ENCODE measurements at regions not wholly inside any gene's neighbourhood (a gene's known extent, or its start where the extent isn't known, plus 50 kb on each side); places are given as distances from the start of the nearest gene placed in this dataset.

DNA sequence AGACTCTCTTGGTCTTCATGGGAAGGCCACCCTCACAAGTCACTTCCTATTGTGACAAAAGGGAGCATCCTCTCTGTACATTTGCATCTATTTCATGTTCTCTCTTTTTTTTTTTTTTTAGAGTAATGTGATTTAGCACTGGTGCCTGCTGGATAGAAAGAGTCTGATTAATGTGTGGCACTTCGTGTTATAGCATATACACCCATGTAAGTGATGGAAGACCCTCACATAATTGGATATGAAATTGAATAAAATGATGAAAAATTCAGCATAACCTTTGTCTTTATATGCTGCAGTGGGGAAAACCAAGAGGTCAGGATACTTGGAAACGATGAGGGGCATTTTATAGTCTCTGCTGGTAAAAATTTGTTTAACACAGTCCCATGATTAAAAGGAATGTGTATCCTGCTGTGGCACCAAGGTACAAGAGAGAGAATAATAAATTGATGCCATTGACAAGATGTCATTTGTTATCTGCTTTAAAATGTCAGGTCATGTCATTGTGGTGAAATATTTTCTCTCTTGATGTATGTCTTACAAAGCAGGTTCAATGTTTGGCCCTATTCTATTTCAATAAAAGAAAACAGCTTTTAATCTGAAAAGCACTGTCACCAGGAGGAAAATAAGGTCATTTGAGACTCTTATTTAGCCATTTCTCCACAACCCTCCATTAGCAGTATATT is 1115.4 kb downstream of the STPG2 start:
- TF ChIP-seq CREB1 (IDR thresholded peaks at IDR 0.05; ENCODE audit: low read depth) (no peak), TEAD4 (IDR thresholded peaks at IDR 0.05) (0 out of 2 replicates have a peak, but pooled peaks have one; percentile 14), FOXM1 (IDR thresholded peaks at IDR 0.05; ENCODE audit: borderline replicate concordance, low read depth) (no peak), TAF1 (IDR thresholded peaks at IDR 0.05; ENCODE audit: low read depth) (no peak)

DNA sequence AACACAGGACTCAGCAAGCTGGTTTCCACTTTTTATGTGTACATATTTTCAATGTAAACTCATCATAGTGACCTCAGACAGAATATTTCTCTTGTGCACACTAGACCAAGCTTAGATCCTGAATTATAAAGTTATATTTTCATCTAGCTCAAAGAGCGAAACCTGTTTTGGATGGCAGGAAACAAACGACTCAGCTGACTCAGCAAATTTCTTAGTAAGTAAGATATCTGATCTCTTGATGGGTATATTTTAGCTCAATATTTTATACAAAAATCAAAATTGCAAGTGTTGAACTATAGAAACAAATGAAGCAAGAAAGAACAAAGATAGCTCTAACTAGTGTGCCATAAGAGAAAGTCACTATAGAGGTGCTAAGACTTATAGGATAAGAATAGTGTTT is 1114.5 kb downstream of the STPG2 start:
- TF ChIP-seq REST (IDR thresholded peaks at IDR 0.05; ENCODE audit: low read depth): no peak
- TF ChIP-seq CEBPB (IDR thresholded peaks at IDR 0.05): no peak
- TF ChIP-seq FOXM1 (IDR thresholded peaks at IDR 0.05; ENCODE audit: borderline replicate concordance, low read depth): no peak
- no peak for TF ChIP-seq RAD21 (IDR thresholded peaks at IDR 0.05; ENCODE audit: low read depth)
- TF ChIP-seq EP300 (IDR thresholded peaks at IDR 0.05; ENCODE audit: borderline replicate concordance): no peak
- no peak for TF ChIP-seq USF1 (IDR thresholded peaks at IDR 0.05)
- no peak for TF ChIP-seq TCF12 (IDR thresholded peaks at IDR 0.05; ENCODE audit: low read depth)
- TF ChIP-seq EGR1 (IDR thresholded peaks at IDR 0.05): no peak
- no peak for TF ChIP-seq NFIC (IDR thresholded peaks at IDR 0.05)
- no peak for TF ChIP-seq TEAD4 (IDR thresholded peaks at IDR 0.05)
- no peak for TF ChIP-seq ZBTB7A (IDR thresholded peaks at IDR 0.05; ENCODE audit: low read depth)
- TF ChIP-seq MAX (IDR thresholded peaks at IDR 0.05): no peak
- no peak for TF ChIP-seq TAF1 (IDR thresholded peaks at IDR 0.05; ENCODE audit: low read depth)
- TF ChIP-seq CREB1 (IDR thresholded peaks at IDR 0.05; ENCODE audit: low read depth): no peak
- no peak for TF ChIP-seq YY1 (IDR thresholded peaks at IDR 0.05; ENCODE audit: low read depth)

- TF ChIP-seq YY1 (IDR thresholded peaks at IDR 0.05; ENCODE audit: low read depth) (peak; percentile 60; the same call in 1 of the 2 replicates), EGR1 (IDR thresholded peaks at IDR 0.05) (peak; percentile 9; the same call in 1 of the 2 replicates), TCF12 (IDR thresholded peaks at IDR 0.05; ENCODE audit: low read depth) (0 out of 2 replicates have a peak, but pooled peaks have one; percentile 52), EP300 (IDR thresholded peaks at IDR 0.05; ENCODE audit: borderline replicate concordance) (peak; percentile 56; the same call in 1 of the 2 replicates), TAF1 (IDR thresholded peaks at IDR 0.05; ENCODE audit: low read depth) (0 out of 2 replicates have a peak, but pooled peaks have one; percentile 26), TEAD4 (IDR thresholded peaks at IDR 0.05) (peak; percentile 18; the same call in 1 of the 2 replicates), USF1 (IDR thresholded peaks at IDR 0.05) (0 out of 2 replicates have a peak, but pooled peaks have one; percentile 20), NFIC (IDR thresholded peaks at IDR 0.05) (peak; percentile 25; the same call in 1 of the 2 replicates)
These were observed 1105.7 kb downstream of the STPG2 start for GRCh38 chr4:97037411-97038145.

GRCh38 chr4:97038146-97038516 is 1105.1 kb downstream of the STPG2 start:
- no peak for TF ChIP-seq RAD21 (IDR thresholded peaks at IDR 0.05; ENCODE audit: low read depth)
- no peak for TF ChIP-seq CREB1 (IDR thresholded peaks at IDR 0.05; ENCODE audit: low read depth)
- TF ChIP-seq EGR1 (IDR thresholded peaks at IDR 0.05): no peak
- TF ChIP-seq USF1 (IDR thresholded peaks at IDR 0.05): no peak
- no peak for TF ChIP-seq MAX (IDR thresholded peaks at IDR 0.05)
- TF ChIP-seq TAF1 (IDR thresholded peaks at IDR 0.05; ENCODE audit: low read depth): no peak
- TF ChIP-seq FOXM1 (IDR thresholded peaks at IDR 0.05; ENCODE audit: borderline replicate concordance, low read depth): no peak
- TF ChIP-seq TCF12 (IDR thresholded peaks at IDR 0.05; ENCODE audit: low read depth): no peak
- no peak for TF ChIP-seq CEBPB (IDR thresholded peaks at IDR 0.05)
- no peak for TF ChIP-seq ZBTB7A (IDR thresholded peaks at IDR 0.05; ENCODE audit: low read depth)
- TF ChIP-seq NFIC (IDR thresholded peaks at IDR 0.05): no peak
- no peak for TF ChIP-seq EP300 (IDR thresholded peaks at IDR 0.05; ENCODE audit: borderline replicate concordance)
- no peak for TF ChIP-seq TEAD4 (IDR thresholded peaks at IDR 0.05)

DNA sequence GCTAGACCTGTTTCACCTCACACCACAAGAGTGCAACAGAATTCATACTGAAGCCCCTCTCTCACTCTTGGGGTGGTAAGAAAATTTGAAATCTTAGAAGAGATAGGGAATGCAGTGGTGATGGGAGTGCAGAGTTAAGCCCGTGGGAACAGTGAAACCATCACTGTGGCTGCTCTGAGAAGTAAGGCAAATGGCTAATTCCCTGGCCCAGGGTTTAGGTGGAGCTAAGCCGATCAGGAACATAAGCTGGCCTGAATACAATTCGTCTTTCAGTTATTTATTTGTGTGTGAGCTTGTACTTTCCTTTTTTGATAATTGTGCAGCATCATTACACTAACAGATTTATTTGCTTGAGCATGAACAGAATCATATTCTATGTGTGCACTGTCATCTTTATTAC is 1070.6 kb downstream of the STPG2 start:
- TF ChIP-seq NFIC (IDR thresholded peaks at IDR 0.05) (no peak), CEBPB (IDR thresholded peaks at IDR 0.05) (no peak), USF1 (IDR thresholded peaks at IDR 0.05) (no peak)

DNA sequence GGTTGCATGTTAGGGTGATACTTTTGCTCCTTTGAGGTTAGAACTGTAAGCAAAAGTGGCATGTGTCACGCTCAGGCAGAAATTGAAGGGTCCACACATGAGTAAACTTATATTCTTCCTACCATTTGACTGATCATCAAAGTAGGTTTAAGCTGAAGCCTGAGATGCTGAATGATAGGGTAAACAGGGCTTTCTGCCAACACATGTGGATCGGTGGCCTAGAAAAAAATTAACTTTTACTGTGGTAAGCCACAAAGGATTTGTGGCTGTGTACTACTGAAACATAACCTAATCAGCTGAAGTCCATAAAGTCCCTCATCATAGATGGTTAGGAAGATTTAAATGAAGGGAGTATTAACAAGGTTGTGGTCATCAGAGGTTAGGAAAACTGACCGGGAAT is 1070.1 kb downstream of the STPG2 start:
- no peak for TF ChIP-seq MAX (IDR thresholded peaks at IDR 0.05)
- TF ChIP-seq TCF12 (IDR thresholded peaks at IDR 0.05; ENCODE audit: low read depth): no peak
- TF ChIP-seq YY1 (IDR thresholded peaks at IDR 0.05; ENCODE audit: low read depth): no peak
- no peak for TF ChIP-seq TEAD4 (IDR thresholded peaks at IDR 0.05)
- TF ChIP-seq TAF1 (IDR thresholded peaks at IDR 0.05; ENCODE audit: low read depth): no peak
- TF ChIP-seq FOXM1 (IDR thresholded peaks at IDR 0.05; ENCODE audit: borderline replicate concordance, low read depth): no peak
- TF ChIP-seq EP300 (IDR thresholded peaks at IDR 0.05; ENCODE audit: borderline replicate concordance): no peak
- no peak for TF ChIP-seq RAD21 (IDR thresholded peaks at IDR 0.05; ENCODE audit: low read depth)
- no peak for TF ChIP-seq USF1 (IDR thresholded peaks at IDR 0.05)
- no peak for TF ChIP-seq REST (IDR thresholded peaks at IDR 0.05; ENCODE audit: low read depth)
- TF ChIP-seq ZBTB7A (IDR thresholded peaks at IDR 0.05; ENCODE audit: low read depth): no peak
- TF ChIP-seq CEBPB (IDR thresholded peaks at IDR 0.05): no peak
- TF ChIP-seq EGR1 (IDR thresholded peaks at IDR 0.05): no peak
- TF ChIP-seq NFIC (IDR thresholded peaks at IDR 0.05): no peak
- TF ChIP-seq CREB1 (IDR thresholded peaks at IDR 0.05; ENCODE audit: low read depth): no peak

Measured in Ishikawa (cell line).